NCI-H345 treated with DMSO at 0.1 percent for 48 hours (cell line): ENCODE measurements at regions not wholly inside any gene's neighbourhood (a gene's known extent, or its start where the extent isn't known, plus 50 kb on each side); places are given as distances from the start of the nearest gene placed in this dataset.
A peak's percentile ranks its signal among the peaks of the same experiment; 100 is the strongest.
"Not testable (repeated sequence)": the region's sequence is repeated elsewhere in the genome, so short reads cannot be mapped to it uniquely, and the experiment has no call there.

Source experiments
- DNase-seq: peaks from one replicate; lab custom pipeline; 2025; ENCODE audit not compliant: unreplicated experiment; lab: John Stamatoyannopoulos, UW

DNA sequence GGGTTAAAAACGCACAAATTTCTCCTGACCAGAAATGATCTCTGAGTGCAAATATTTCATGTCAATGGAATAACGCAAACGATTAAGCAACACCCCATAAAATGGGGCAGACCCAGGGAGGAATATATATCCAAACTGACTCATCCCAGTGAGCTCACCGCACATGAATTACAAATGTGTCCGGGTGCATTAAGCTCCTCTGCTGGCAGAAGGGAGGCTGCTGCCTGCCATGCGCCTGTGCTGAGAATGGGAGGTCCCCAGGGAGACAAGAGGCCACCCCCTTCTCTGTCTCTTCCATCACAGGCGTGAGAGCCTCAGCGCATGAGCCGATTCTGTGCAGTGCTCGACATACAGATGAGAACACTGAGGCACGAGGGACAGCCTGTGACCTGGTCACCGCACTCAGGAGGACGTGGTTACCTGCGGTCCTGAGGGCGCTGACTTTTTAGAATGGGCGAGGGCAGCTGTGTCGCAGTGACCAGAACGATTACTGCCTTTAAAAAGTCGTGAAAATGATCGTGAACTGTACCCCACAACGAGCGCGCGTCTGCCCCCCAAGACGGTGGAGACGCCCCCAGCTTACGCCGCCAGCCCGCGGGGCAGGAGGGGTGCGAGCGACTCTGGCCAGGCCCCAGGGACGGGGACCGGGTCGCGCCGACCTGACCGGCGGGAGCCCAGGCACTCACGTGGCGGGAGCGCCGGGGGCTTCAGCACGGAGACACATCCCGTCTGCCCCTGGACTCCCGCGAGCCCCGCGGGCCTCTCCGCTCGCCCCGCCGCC, 188.5 kb downstream of the ADRA2C start:
- DNase-seq: peak; percentile 19

DNA sequence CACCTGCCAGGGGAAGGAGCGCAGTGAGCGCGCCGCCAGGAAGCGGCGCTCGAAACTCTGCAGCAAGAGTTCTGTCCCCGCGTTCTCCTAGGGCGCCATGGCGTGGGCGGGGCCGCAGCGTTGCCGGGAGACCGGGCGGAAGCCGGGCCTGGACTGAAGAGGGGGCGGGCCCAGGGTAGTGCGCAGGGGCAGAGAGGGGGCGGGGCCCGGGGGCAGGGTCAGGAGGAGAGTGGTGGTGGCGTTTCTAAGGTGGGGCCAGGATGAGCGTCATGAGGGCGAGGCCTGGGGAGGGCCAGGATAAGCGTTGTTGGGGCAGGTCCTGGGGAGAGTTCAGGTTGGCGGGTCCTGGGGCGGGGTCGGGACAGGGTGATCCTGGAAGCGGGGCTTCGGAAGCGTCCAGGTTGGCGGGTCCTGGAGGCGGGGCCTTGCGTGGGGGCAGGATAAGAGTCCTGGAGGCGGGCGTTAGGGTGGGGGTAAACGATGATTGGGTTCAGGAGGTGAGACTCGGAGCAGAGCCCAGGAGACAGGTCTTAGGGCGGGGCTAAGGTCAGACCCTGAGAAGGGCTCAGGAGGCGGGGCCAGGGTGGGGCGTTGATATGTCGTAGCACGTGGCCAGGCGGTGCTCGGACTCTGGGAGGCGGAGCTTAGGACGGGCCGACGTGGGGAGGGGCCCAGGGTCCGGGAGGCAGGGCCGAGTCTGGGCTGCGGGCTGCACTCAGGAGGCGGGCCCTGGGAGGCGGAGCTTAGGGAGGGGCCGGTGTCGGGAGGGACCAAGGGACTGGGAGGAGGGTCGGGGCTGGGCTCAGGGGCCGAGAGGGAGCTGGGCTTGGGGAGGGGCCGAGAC, 189.4 kb downstream of the ADRA2C start:
- DNase-seq: peak; percentile 89

DNA sequence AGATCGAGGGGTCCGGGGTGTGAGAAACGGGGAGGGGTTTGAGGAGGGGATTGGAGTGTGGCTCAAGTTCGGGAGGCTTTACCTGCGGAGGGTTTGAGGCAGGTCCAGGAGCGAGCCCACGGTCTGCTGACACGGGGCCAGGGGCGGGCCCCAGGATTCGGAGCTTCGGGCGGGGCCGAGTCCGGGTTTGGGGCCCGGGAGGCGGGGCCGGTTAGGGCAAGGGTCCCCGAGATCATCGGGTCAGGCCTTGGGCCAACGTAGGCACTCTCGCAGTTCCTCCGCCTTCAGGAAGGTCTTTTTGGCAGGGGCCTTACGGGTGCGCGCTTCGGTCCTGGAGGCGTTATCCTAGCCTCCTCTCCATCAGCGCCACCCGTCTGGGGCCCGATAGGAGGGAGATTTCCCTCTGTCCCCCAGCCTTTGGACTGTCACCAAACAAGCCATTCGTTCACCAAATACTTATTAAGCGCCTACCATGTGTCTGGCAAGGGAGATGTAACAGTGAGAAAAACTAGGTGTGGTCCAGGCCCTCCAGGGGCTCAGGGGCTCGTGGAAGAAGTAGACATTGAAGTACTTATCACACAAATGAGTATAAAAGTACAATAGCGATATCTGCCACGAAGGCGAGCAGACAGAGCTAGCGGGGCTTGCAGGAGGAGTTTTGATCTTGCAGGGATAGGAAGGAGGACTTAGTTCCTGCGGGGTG, 190.1 kb downstream of the ADRA2C start:
- DNase-seq: not testable (repeated sequence)

DNA sequence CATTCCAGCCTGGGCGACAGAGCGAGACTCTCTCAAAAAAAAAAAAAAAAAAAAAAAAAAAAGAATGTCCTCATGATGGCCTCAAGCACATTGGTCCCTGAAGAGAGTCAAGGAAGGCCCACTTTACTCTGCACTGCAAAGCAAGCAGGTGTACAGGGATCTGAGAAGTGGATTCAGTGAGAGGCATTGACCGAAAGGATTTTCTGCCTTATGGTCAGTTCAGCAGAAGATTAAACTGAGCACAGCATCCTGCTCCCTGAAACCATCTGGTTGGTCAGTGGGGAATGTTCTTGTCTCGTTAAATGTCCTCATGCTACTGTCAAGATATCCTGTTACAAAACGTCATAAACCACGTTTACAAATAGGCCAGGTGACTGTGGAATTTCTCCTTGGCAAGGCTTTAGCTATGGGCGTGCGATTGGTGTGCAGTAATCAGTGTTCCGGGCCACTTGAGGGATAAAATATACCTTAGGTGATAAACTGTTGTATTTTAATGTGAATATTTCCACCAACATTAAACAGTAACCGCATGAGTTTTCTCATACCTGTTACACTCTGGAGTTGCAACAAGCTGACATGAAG, 195.0 kb downstream of the ADRA2C start:
- not testable (repeated sequence) for DNase-seq

- not testable (repeated sequence) for DNase-seq
Measured at GRCh38 chr4:3964572-3965278, 198.5 kb downstream of the ADRA2C start.

DNA sequence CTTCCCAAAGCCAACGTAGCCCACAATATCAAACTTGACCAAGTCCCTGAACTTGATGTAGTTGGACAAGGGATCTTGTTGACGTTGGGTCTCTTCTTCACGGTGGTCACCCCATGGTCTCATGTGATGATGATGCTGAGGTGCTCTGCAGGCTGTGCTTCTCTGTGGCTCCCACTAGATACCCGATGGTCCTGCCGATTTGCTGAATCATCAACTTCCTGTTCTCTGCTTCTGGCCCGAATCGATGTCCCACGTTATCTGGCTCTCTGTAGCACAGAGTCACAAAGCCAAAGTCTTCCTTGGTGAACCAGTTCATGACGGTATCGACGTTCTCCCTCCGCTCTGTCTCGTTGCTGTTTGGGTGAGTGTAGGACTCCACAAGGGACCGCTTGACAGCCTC, 201.0 kb downstream of the ADRA2C start:
- not testable (repeated sequence) for DNase-seq

GRCh38 chr4:3972626-3973025, 206.4 kb downstream of the ADRA2C start:
- not testable (repeated sequence) for DNase-seq

DNA sequence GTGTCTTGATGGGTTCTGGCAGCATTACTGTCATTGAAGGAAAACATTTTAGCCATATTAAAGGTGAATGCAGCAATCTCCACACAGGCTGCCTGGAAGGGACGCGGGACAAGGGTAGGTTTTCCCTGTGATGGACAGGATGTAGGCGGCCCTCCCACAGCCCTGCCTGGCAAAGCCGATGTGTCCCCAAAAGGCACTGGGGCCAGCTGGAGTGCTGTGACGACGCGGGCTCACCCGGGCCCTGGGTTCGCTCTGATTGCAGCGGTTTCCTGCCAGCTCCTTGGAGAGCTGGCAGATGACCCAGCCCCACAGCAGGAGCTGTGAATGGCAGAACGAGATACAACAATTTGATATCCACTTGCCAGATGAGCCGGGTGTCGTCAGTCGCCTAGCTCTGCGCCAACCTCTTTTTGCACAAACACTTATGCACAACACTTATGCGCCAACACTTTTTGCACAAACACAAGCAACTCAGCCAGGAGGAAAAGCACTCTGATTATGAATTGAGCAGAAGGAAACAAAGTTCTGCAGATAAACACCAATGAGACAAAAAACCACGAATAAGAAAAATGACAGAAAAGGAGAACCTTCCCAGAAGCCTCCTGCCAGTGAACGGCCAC, 207.5 kb downstream of the ADRA2C start:
- DNase-seq: peak; percentile 21

DNA sequence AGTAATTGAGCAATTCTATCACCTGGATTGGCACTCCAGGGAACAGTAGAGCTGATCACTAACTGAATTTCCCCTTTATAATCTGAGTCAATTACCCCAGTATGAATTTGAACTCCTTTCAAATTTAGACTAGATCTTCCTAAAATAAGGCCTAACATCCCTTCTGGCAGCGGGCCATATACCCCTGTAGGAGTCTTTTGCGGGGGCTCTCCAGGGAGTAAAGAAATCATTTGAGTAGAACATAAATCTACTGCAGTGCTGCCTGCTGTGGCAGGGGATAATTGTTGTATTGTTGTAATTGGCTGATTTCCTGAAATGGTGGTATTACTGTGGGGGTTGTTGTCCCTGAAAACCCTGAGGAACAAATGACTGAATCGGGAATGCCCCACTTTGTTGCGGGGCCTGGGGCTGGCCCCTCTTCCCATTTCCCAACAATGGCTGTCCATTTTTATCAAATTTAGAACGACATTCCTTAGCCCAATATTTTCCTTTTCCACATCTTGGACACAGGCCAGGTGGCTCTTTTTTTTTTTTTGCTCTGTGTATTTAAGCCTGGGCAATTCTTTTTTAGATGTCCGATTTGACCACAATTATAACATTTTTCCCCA, 217.4 kb downstream of the ADRA2C start:
- DNase-seq: peak; percentile 48

DNA sequence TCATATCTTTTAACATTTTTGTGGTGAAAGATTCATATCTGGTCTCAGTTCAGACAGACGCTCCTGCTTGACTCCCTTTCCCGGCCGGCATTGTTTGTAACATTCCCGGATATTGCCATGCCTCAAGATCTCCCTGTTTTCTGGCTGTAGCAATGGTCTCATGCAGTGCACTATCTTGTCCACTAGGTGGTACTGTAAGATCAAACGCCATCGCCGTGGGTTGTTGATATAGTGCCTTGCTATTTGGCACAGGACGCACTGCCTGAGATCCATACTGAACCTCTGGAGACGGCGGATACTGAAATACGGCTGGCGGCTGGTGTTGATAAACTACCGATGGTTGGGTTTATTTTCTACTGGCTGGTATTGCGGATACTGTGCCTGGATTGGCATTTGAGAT, 218.6 kb downstream of the ADRA2C start:
- DNase-seq: not testable (repeated sequence)

- DNase-seq: not testable (repeated sequence)
Measured at GRCh38 chr4:3986412-3986811, 220.2 kb downstream of the ADRA2C start.

- not testable (repeated sequence) for DNase-seq
Measured at GRCh38 chr4:3997386-3997785, 229.3 kb downstream of the OTOP1 start.

GRCh38 chr4:4004036-4004435, 222.7 kb downstream of the OTOP1 start:
- DNase-seq: not testable (repeated sequence)

- DNase-seq: not testable (repeated sequence)
Measured at GRCh38 chr4:4004702-4005101, 222.0 kb downstream of the OTOP1 start.

- not testable (repeated sequence) for DNase-seq
Measured at GRCh38 chr4:4006356-4006755, 220.4 kb downstream of the OTOP1 start.

- not testable (repeated sequence) for DNase-seq
Measured at GRCh38 chr4:4019071-4019470, 207.7 kb downstream of the OTOP1 start.

DNA sequence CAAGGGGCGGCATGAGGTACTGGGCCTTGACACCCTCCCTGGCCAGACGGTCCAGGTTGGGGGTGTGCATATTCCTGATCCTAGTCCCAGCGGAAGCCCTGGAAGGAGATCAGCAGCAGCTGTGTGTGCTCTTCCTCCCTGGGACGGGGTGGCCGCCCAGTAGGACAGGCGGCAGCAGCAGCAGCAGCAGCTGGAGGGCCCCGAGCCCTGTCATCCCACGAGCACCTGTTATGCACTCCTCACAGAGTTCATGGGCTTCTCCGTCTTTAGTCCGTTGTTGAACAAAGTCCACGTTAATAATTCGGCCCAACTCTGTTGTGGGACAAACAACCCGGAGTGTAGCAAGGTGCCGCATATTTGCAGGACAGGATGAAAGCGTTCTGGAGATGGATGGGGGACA, 205.6 kb downstream of the OTOP1 start:
- DNase-seq: not testable (repeated sequence)

DNA sequence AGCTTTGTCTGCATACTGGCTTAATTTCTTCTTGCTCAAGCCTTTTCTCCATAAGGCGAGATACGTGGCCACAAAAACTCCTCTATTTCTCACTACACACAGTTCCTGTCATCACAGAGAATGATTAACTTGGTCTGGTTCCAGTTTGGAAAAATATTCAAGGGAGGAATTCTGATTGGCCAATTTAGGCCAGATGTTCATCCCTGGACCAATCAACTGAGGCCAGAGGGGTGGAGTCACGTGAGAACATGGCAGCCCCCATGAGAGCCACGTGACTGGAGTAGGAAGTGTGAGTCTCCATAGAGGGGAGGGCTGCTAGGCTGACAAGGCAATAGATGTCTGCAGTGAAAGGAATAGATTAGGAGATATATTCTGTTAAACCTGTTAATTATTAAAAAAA, 200.0 kb downstream of the OTOP1 start:
- DNase-seq: not testable (repeated sequence)

DNA sequence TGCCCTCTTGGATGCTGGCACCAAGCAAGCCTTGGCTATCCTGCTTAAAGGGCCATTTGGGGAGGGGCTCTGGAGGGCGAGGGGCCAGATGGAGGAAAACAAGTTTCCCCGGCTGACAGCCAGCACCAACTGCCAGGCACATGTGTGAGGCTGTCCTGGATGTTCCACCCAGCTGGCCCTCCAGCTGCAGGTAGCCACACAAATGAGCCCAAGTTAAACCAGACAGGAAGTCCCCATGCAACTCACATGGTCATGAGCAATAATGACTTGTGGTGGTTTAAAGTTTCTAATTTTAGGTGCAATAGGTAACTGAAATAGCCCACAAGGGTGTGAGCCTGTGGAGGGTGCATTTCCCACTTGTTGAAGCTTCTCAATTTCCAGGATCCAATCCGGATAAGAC, 198.0 kb downstream of the OTOP1 start:
- DNase-seq: not testable (repeated sequence)
